Calu3 (cell line): ENCODE measurements at regions not wholly inside any gene's neighbourhood (a gene's known extent, or its start where the extent isn't known, plus 50 kb on each side); places are given as distances from the start of the nearest gene placed in this dataset.

Experiments
- BruUV-seq: library from RNA; stranded (reverse); fragments of 400-500 nt; replicated peaks from 2 replicates; lab custom pipeline; 2021; lab: Mats Ljungman, UMichigan
- CTCF ChIA-PET: fragments of 300-600 bp; sonication (Branson Sonifier 250); formaldehyde crosslinking; loops from one replicate; lab custom pipeline; 2022; ENCODE audit warnings: antibody characterized with exemption; lab: Charles Lee
- DNase-seq: peaks from one replicate; pipeline ENCODE4 v3.0.0; 2022
- H3K27ac Mint-ChIP-seq: one replicate; pipeline ENCODE4 v1.8.0; 2022; ENCODE audit warnings: mixed read lengths; ENCODE audit not compliant: unreplicated experiment
- H3K27me3 Mint-ChIP-seq: one replicate; pipeline ENCODE4 v1.8.0; 2022; ENCODE audit warnings: mixed read lengths; ENCODE audit not compliant: unreplicated experiment
- H3K36me3 Mint-ChIP-seq: one replicate; pipeline ENCODE4 v1.8.0; 2022; ENCODE audit warnings: mild to moderate bottlenecking, moderate library complexity, mixed read lengths; ENCODE audit not compliant: insufficient read depth, unreplicated experiment
- H3K4me1 Mint-ChIP-seq: one replicate; pipeline ENCODE4 v1.8.0; 2022; ENCODE audit warnings: mild to moderate bottlenecking, low read depth, mixed read lengths; ENCODE audit not compliant: unreplicated experiment
- H3K4me3 Mint-ChIP-seq: one replicate; pipeline ENCODE4 v1.8.0; 2022; ENCODE audit warnings: mild to moderate bottlenecking, low read depth, moderate library complexity, mixed read lengths; ENCODE audit not compliant: unreplicated experiment
- H3K9me3 Mint-ChIP-seq: one replicate; pipeline ENCODE4 v1.8.0; 2022; ENCODE audit warnings: low read depth, mixed read lengths; ENCODE audit not compliant: unreplicated experiment
- intact Hi-C: fragments of 100-400 bp; cut with micrococcal nuclease; formaldehyde crosslinking; loops from one replicate; pipeline ENCODE4 v1.10.0; 2022; ENCODE audit not compliant: unreplicated experiment
- TF ChIP-seq, protein P1 (sequence below): fragments of 200-600 bp; IDR thresholded peaks from one replicate; pipeline ENCODE4 v1.8.0; 2022; ENCODE audit warnings: antibody characterized with exemption; ENCODE audit not compliant: unreplicated experiment

DNA sequence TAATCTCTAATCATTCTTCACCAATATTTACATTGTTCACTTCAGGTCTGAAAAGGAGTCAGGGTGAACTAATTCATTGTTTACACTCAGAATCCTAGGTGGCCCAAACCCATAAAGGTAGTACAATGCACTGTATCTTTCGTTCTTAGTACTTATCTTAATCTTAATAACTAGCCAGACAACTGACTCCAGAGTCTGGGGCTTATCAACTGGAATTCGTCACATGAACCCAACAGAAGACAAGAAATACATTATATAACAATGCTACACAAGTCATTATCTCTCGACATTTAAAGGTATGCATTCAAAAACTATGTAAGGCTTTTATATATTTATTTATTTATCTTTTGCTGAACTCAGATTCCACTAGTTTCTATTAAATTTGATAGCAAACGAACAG lies 125.9 kb upstream of the ESRRG start:
- Mint-ChIP-seq H3K36me3 (no peaks in the 10 kb centered on the region), H3K27ac (no peak overlapping the region), H3K4me3 (no peak overlapping the region), H3K27me3 (no peaks in the 10 kb centered on the region), H3K9me3 (no peaks in the 10 kb centered on the region), H3K4me1 (no peaks in the 10 kb centered on the region)
- no peak for DNase-seq
- CTCF ChIA-PET, result no interaction called here
- no TSS peak for BruUV-seq
- TF ChIP-seq, protein P1, sequence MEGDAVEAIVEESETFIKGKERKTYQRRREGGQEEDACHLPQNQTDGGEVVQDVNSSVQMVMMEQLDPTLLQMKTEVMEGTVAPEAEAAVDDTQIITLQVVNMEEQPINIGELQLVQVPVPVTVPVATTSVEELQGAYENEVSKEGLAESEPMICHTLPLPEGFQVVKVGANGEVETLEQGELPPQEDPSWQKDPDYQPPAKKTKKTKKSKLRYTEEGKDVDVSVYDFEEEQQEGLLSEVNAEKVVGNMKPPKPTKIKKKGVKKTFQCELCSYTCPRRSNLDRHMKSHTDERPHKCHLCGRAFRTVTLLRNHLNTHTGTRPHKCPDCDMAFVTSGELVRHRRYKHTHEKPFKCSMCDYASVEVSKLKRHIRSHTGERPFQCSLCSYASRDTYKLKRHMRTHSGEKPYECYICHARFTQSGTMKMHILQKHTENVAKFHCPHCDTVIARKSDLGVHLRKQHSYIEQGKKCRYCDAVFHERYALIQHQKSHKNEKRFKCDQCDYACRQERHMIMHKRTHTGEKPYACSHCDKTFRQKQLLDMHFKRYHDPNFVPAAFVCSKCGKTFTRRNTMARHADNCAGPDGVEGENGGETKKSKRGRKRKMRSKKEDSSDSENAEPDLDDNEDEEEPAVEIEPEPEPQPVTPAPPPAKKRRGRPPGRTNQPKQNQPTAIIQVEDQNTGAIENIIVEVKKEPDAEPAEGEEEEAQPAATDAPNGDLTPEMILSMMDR, result no peak
- intact Hi-C loops, result no loop called here

DNA sequence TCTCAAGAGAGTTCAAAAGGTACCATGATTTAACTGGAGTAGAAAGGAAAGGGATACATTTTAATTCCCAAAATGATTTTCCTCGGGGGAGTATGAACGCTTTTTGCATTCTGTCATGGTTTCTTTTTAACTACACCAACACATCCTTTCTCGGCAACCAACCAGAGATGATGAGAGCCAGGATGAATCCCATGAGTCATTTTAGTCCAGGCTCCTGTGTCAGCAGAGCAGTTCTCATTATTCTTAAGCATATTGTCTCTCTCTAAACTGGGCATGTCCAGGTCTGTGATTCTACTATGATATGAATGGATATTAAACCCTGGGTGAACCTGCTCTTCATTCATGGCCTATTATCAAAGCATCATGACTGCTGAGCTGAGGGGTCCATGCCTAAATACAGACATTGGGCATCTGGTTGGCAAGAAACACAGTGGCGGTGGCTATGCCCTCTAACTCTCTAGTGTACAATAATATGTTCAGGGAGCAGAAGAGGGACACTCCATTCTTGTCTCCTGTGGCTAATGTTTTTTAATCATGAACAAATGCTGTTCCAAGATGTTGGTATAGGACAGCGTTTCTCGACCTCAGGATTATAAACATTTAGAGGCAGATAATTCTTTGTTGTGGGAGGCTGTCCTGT lies 124.3 kb upstream of the ESRRG start:
- CTCF ChIA-PET, result no interaction called here
- no peak for DNase-seq
- Mint-ChIP-seq H3K9me3 (no peaks in the 10 kb centered on the region), H3K27ac (no peak overlapping the region), H3K36me3 (no peaks in the 10 kb centered on the region), H3K4me3 (no peak overlapping the region), H3K4me1 (no peaks in the 10 kb centered on the region), H3K27me3 (no peaks in the 10 kb centered on the region)
- intact Hi-C loops, result no loop called here
- TF ChIP-seq, protein P1, result no peak
- no TSS peak for BruUV-seq

DNA sequence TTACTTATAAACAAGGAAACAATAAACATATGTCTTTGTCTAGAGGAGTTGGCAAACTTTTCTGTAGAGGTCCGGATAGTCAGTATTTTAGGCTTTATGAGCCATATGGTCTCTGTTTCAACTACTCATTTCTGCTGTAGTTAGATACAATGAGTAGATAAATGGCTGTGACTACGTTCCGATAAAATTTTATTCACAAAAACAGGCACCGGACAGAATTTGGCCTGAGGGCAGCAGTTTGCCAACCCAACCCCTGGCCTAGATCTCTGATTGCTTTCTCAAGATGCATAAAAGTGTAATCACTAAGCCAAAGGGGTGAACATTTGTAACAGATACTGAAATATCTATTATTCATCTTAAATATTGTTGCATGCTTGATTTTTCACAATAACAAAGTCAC lies 123.1 kb upstream of the ESRRG start:
- TF ChIP-seq, protein P1, result no peak
- CTCF ChIA-PET, result no interaction called here

DNA sequence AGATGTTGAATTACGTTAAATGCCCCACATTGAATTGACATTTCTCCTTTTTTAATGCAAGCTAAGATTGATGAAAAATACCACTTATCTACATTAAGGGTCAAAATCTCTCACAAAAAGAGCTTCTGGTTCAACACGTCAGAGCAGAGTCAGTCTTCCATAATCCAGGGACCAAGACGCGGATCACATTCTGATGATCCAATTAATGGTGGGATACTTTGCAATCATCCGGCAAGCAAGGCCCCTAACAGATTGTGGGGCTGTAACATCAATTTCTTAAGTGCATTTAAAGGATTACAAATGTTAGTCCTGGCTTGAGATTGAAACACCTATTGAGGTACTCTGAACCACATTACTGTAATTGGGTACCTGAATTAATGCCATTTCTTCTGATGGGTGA lies 120.2 kb upstream of the ESRRG start:
- Mint-ChIP-seq H3K27me3 (no peaks in the 10 kb centered on the region), H3K4me1 (no peaks in the 10 kb centered on the region), H3K27ac (no peak overlapping the region), H3K36me3 (no peaks in the 10 kb centered on the region), H3K9me3 (no peaks in the 10 kb centered on the region), H3K4me3 (no peak overlapping the region)
- no peak for DNase-seq
- CTCF ChIA-PET, result interaction anchor here (0.7 kb wide), 1 partner anchor 1125 kb away, joined by 3 read pairs; no protein-coding TSS in a partner anchor
- BruUV-seq, result no TSS peak
- TF ChIP-seq, protein P1, result no peak
- intact Hi-C loops, result no loop called here

More for the DNA sequence above, 123.1 kb upstream of the ESRRG start:
- Mint-ChIP-seq H3K27me3 (no peaks in the 10 kb centered on the region), H3K9me3 (no peaks in the 10 kb centered on the region), H3K4me1 (no peaks in the 10 kb centered on the region), H3K36me3 (no peaks in the 10 kb centered on the region), H3K4me3 (no peak overlapping the region), H3K27ac (no peak overlapping the region)
- intact Hi-C loops, result no loop called here
- DNase-seq, result no peak
- no TSS peak for BruUV-seq
